HEK293T (cell line): ENCODE measurements at regions not wholly inside any gene's neighbourhood (a gene's known extent, or its start where the extent isn't known, plus 50 kb on each side); places are given as distances from the start of the nearest gene placed in this dataset.

ENCODE experiments used
- ARNT ChIP-seq: fragments of 450-650 bp; IDR thresholded peaks from 2 replicates; pipeline ENCODE4 v1.6.1; 2017; ENCODE audit warnings: mild to moderate bottlenecking
- BHLHE40 ChIP-seq: fragments of 450-650 bp; IDR thresholded peaks from 2 replicates; pipeline ENCODE4 v1.6.1; 2016; ENCODE audit warnings: mild to moderate bottlenecking, moderate library complexity, borderline replicate concordance
- ELF4 ChIP-seq: fragments of 450-650 bp; IDR thresholded peaks from 2 replicates; pipeline ENCODE4 v1.6.1; 2017; ENCODE audit warnings: antibody characterized with exemption
- FOXA1 ChIP-seq: fragments of 450-650 bp; IDR thresholded peaks from 2 replicates; pipeline ENCODE4 v1.6.1; 2016; ENCODE audit warnings: mild to moderate bottlenecking
- FOXK2 ChIP-seq: fragments of 450-650 bp; IDR thresholded peaks from 2 replicates; pipeline ENCODE4 v1.6.1; 2016; ENCODE audit warnings: mild to moderate bottlenecking
- FOXM1 ChIP-seq: fragments of 450-650 bp; IDR thresholded peaks from 2 replicates; pipeline ENCODE4 v1.6.1; 2017; ENCODE audit warnings: mild to moderate bottlenecking, borderline replicate concordance
- NFRKB ChIP-seq: fragments of 450-650 bp; IDR thresholded peaks from 2 replicates; pipeline ENCODE4 v1.6.1; 2016; ENCODE audit warnings: mild to moderate bottlenecking, moderate library complexity
- PKNOX1 ChIP-seq: fragments of 450-650 bp; IDR thresholded peaks from 2 replicates; pipeline ENCODE4 v1.6.1; 2016
- SP1 ChIP-seq: fragments of 450-650 bp; IDR thresholded peaks from 2 replicates; pipeline ENCODE4 v1.6.1; 2017
- SUZ12 ChIP-seq: fragments of 450-650 bp; IDR thresholded peaks from 2 replicates; pipeline ENCODE4 v1.6.1; 2016; ENCODE audit warnings: mild to moderate bottlenecking
- TARDBP ChIP-seq: fragments of 450-650 bp; IDR thresholded peaks from 2 replicates; pipeline ENCODE4 v1.6.1; 2016

DNA sequence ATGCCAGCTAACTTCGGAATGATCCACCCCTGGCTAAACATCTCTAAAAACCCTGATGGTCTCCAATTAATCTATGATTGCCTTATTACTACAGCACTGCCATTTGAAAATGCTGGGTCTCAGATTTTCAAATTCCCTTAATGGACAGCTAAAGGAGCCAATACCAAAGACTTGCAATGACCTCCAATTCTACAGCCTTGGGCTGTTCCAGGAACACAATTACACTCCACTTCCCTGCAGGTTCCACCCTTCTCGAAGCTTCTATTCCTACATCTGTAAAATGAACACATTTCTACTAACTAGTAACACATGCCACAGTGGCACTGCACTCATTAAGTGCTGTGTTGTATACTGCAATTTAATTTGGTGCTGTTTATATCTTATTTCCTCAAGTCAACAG is 85.7 kb upstream of the AK4 start:
- TF ChIP-seq PKNOX1: peak; percentile 70
- no peak for TF ChIP-seq ELF4
- TF ChIP-seq NFRKB: no peak
- TF ChIP-seq TARDBP: no peak
- no peak for TF ChIP-seq BHLHE40
- TF ChIP-seq SUZ12: no peak
- TF ChIP-seq FOXA1: no peak
- no peak for TF ChIP-seq SP1
- no peak for TF ChIP-seq FOXK2
- TF ChIP-seq FOXM1: no peak
- no peak for TF ChIP-seq ARNT
